ENCODE measurements at regions not wholly inside any gene's neighbourhood (a gene's known extent, or its start where the extent isn't known, plus 50 kb on each side); places are given as distances from the start of the nearest gene placed in this dataset.

DNA sequence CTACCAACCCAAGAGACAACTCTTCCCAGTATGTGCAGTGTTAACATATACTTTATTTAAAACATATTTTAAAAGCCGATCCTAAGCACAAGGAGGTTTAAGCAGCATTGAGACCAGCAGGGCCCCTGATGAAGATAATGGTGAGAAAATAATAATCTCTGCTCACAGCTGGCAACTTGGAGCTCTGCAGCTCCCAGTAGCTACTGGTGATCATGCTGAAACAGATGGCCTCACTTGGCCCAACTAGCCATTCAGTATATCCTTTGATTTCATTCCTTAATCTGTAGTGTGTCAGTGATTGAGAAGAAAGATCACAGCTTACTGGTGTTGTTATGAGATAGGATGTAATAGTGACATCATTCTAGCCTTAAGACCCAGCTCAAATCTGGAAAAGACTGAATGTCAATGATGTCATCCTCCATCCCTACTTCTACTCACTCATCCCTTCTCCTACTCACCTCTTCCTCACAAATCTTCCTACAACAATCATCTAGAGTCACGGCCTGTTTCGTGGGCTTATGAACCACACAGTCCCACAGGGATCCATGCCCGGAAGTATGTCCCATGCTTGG is 817.9 kb downstream of the PLA2G4A start:
- no peaks in the 10 kb centered on the region for H3K27me3 ChIP-seq (replicated peaks; ENCODE audit: control insufficient read depth, insufficient read depth, low read length)
- DNase-seq (ENCODE audit: extremely low read depth, insufficient read length): no peak
- H3K36me3 ChIP-seq (ENCODE audit: control insufficient read depth, insufficient read depth, low read length): no peaks in the 10 kb centered on the region
- H3K4me3 ChIP-seq (replicated peaks; ENCODE audit: low read depth, low read length): no peak overlapping the region
- TF ChIP-seq CTCF (IDR thresholded peaks at IDR 0.05; ENCODE audit: insufficient read depth, low read length, poor library complexity, severe bottlenecking): no peak

- Histone ChIP-seq H3K36me3 (ENCODE audit: control insufficient read depth, insufficient read depth, low read length) (no peaks in the 10 kb centered on the region), H3K27me3 (replicated peaks; ENCODE audit: control insufficient read depth, insufficient read depth, low read length) (no peaks in the 10 kb centered on the region), H3K4me3 (replicated peaks; ENCODE audit: low read depth, low read length) (no peak overlapping the region)
- no peak for TF ChIP-seq CTCF (IDR thresholded peaks at IDR 0.05; ENCODE audit: insufficient read depth, low read length, poor library complexity, severe bottlenecking)
- DNase-seq (ENCODE audit: extremely low read depth, insufficient read length): no peak
Measured at GRCh38 chr1:187648091-187648490, 819.3 kb downstream of the PLA2G4A start.

DNA sequence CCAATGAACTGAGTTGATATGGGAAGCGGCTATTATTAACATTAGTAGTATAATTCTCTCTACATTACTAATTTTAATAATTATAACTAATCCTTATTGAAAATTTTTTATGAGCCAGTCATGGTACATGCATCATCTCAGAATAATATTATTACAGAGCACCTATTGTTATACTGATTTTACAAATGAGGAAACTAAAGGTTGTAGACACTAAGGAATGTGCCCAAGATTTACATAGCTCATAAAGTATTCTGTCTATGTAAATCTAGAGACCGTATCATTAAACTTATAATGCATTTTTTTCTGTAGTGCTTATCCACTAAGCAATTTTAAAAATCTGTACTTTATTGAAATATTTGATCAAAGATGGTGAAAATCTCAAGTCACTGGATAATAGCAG is 825.9 kb downstream of the PLA2G4A start:
- Histone ChIP-seq H3K4me3 (replicated peaks; ENCODE audit: low read depth, low read length) (no peak overlapping the region), H3K27me3 (replicated peaks; ENCODE audit: control insufficient read depth, insufficient read depth, low read length) (no peaks in the 10 kb centered on the region), H3K36me3 (ENCODE audit: control insufficient read depth, insufficient read depth, low read length) (no peaks in the 10 kb centered on the region)
- DNase-seq (ENCODE audit: extremely low read depth, insufficient read length): no peak
- TF ChIP-seq CTCF (IDR thresholded peaks at IDR 0.05; ENCODE audit: insufficient read depth, low read length, poor library complexity, severe bottlenecking): no peak

GRCh38 chr1:187655104-187655503 is 826.4 kb downstream of the PLA2G4A start:
- H3K4me3 ChIP-seq (replicated peaks; ENCODE audit: low read depth, low read length): no peak overlapping the region
- no peak for DNase-seq (ENCODE audit: extremely low read depth, insufficient read length)
- no peaks in the 10 kb centered on the region for H3K36me3 ChIP-seq (ENCODE audit: control insufficient read depth, insufficient read depth, low read length)
- H3K27me3 ChIP-seq (replicated peaks; ENCODE audit: control insufficient read depth, insufficient read depth, low read length): no peaks in the 10 kb centered on the region
- no peak for TF ChIP-seq CTCF (IDR thresholded peaks at IDR 0.05; ENCODE audit: insufficient read depth, low read length, poor library complexity, severe bottlenecking)

- Histone ChIP-seq H3K36me3 (ENCODE audit: control insufficient read depth, insufficient read depth, low read length) (no peaks in the 10 kb centered on the region), H3K27me3 (replicated peaks; ENCODE audit: control insufficient read depth, insufficient read depth, low read length) (no peaks in the 10 kb centered on the region), H3K4me3 (replicated peaks; ENCODE audit: low read depth, low read length) (no peak overlapping the region)
- TF ChIP-seq CTCF (IDR thresholded peaks at IDR 0.05; ENCODE audit: insufficient read depth, low read length, poor library complexity, severe bottlenecking): no peak
- DNase-seq (ENCODE audit: extremely low read depth, insufficient read length): no peak
Measured at GRCh38 chr1:187665483-187665882, 836.7 kb downstream of the PLA2G4A start.

DNA sequence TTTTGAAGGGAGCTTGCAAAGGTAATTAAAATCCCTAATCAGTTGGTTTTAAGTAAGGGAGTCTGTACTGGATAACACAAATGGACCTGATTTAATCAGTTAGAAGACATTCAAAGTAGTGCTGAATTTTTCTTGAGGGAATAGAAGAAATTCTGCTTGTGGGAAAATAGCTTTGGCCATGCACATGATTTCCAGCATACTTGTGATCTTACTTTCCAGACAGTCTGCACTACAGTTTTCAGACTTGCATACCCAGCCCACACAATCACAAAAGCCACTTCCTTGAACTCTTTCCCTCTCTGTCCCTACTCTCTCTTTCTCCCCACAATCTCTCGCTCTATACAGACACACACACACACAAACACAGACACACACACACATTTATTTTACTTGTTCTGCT is 852.1 kb downstream of the PLA2G4A start:
- H3K4me3 ChIP-seq (replicated peaks; ENCODE audit: low read depth, low read length): no peak overlapping the region
- no peaks in the 10 kb centered on the region for H3K36me3 ChIP-seq (ENCODE audit: control insufficient read depth, insufficient read depth, low read length)
- DNase-seq (ENCODE audit: extremely low read depth, insufficient read length): no peak
- H3K27me3 ChIP-seq (replicated peaks; ENCODE audit: control insufficient read depth, insufficient read depth, low read length): no peaks in the 10 kb centered on the region
- TF ChIP-seq CTCF (IDR thresholded peaks at IDR 0.05; ENCODE audit: insufficient read depth, low read length, poor library complexity, severe bottlenecking): no peak

All from GM06990 (cell line).